ENCODE measurements at regions not wholly inside any gene's neighbourhood (a gene's known extent, or its start where the extent isn't known, plus 50 kb on each side); places are given as distances from the start of the nearest gene placed in this dataset.
A peak's percentile ranks its signal among the peaks of the same experiment; 100 is the strongest.
"Not testable (repeated sequence)": the region's sequence is repeated elsewhere in the genome, so short reads cannot be mapped to it uniquely, and the experiment has no call there.

DNA sequence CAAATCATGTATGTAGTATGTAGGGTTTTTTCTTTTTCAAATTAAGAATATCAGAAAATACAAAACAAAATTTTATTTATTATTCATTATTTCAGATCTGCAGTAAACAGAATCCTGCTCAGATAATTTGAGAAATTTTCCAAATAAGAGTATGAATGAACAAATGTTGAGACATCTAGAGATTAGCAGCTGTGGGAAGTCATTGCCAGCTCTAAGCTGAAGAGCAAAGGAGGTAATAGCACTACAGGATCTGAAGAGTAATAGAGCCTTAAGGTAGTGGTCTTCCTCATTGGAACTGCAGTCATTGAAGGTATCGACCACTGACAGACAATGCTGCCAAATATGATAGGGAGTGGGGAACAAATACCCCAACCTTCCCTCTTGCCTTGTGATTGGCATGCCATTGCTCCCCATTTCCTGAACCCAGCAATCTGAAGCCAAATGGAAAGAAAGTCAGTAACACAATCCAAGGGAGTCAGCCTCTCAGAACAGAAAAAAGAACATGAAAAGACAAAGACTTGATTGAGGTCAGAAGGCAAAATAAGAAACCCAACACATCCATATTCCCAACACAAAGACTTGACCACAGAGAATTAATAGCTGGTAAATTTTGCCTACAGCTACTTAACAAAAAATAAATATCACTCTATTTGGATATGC lies 963.4 kb upstream of the ADAMTS5 start:
- H3K4me2 ChIP-seq (replicated peaks; ENCODE audit: extremely low read depth, low read length, poor library complexity, severe bottlenecking); H3K9ac ChIP-seq (ENCODE audit: insufficient read depth, low read length, poor library complexity, severe bottlenecking); H3K4me1 ChIP-seq (ENCODE audit: control insufficient read depth in 1 of 2, insufficient read depth in 2 of 2, low read length in 2 of 2); intact Hi-C loops (cut with micrococcal nuclease); H3K36me3 Mint-ChIP-seq; H3K27ac ChIP-seq (ENCODE audit: low read depth in 1 of 2, low read length in 2 of 2); H3K27me3 Mint-ChIP-seq (ENCODE audit: low read depth in 3 of 3); H3K4me3 Mint-ChIP-seq; H3K4me1 Mint-ChIP-seq; H3K27me3 ChIP-seq (ENCODE audit: control insufficient read depth in 2 of 2, insufficient read depth in 2 of 2, low read length in 2 of 2); H3K4me3 ChIP-seq (replicated peaks in 1 of 3; ENCODE audit: low read depth in 2 of 3, low read length in 3 of 3); H3K79me2 ChIP-seq (ENCODE audit: insufficient read depth, low read length); H3K9me3 ChIP-seq (replicated peaks in 1 of 2; ENCODE audit: control insufficient read depth in 1 of 2, insufficient read depth in 1 of 2, low read length in 2 of 2); H3K27ac Mint-ChIP-seq; H2AFZ ChIP-seq (ENCODE audit: insufficient read depth, low read depth, low read length, poor library complexity, severe bottlenecking); H3K36me3 ChIP-seq (replicated peaks in 1 of 2; ENCODE audit: control insufficient read depth in 1 of 2, insufficient read depth in 2 of 2, low read length in 2 of 2); H4K20me1 ChIP-seq (ENCODE audit: insufficient read depth, low read length); DNase-seq: not testable (repeated sequence)
- WGBS (ENCODE audit: insufficient coverage) = no CpG with 5 or more reads among the region's 1 CpG
- peaks cover 3 to 13% (median 5%) of the 10 kb centered on the region in 7 donors for H3K9me3 Mint-ChIP-seq

DNA sequence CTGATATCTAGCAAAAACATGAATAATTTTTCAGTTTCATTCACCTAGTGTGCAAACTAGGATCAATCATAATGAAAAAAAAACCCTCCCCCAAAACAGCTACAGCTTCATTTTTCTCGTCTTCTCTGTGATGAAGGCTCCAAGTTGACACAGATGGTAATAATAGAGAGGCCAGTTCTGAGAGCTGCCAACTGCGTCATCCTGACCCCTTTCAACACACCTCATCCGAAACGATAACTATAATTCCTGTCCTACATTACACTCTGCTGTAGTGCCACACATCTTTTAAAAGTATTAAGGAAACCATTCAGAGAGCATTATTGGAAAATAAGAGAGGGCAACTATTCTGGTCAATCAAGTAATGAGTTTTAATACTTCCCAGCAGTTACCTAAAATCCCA lies 962.3 kb upstream of the ADAMTS5 start:
- H3K9me3 Mint-ChIP-seq = peaks cover 3 to 13% (median 5%) of the 10 kb centered on the region in 7 donors
- DNase-seq; H3K9ac ChIP-seq (ENCODE audit: insufficient read depth, low read length, poor library complexity, severe bottlenecking); H3K27me3 ChIP-seq (ENCODE audit: control insufficient read depth in 2 of 2, insufficient read depth in 2 of 2, low read length in 2 of 2); H3K27ac ChIP-seq (ENCODE audit: low read depth in 1 of 2, low read length in 2 of 2); H3K36me3 Mint-ChIP-seq; H3K4me3 ChIP-seq (replicated peaks in 1 of 3; ENCODE audit: low read depth in 2 of 3, low read length in 3 of 3); H3K4me2 ChIP-seq (replicated peaks; ENCODE audit: extremely low read depth, low read length, poor library complexity, severe bottlenecking); H2AFZ ChIP-seq (ENCODE audit: insufficient read depth, low read depth, low read length, poor library complexity, severe bottlenecking); H4K20me1 ChIP-seq (ENCODE audit: insufficient read depth, low read length); H3K4me1 Mint-ChIP-seq; H3K4me1 ChIP-seq (ENCODE audit: control insufficient read depth in 1 of 2, insufficient read depth in 2 of 2, low read length in 2 of 2); H3K9me3 ChIP-seq (replicated peaks in 1 of 2; ENCODE audit: control insufficient read depth in 1 of 2, insufficient read depth in 1 of 2, low read length in 2 of 2); H3K36me3 ChIP-seq (replicated peaks in 1 of 2; ENCODE audit: control insufficient read depth in 1 of 2, insufficient read depth in 2 of 2, low read length in 2 of 2); intact Hi-C loops (cut with micrococcal nuclease); H3K27ac Mint-ChIP-seq; H3K4me3 Mint-ChIP-seq; H3K79me2 ChIP-seq (ENCODE audit: insufficient read depth, low read length); H3K27me3 Mint-ChIP-seq (ENCODE audit: low read depth in 3 of 3): not testable (repeated sequence)
- WGBS (ENCODE audit: insufficient coverage) = no CpG with 5 or more reads among the region's 4 CpGs

DNA sequence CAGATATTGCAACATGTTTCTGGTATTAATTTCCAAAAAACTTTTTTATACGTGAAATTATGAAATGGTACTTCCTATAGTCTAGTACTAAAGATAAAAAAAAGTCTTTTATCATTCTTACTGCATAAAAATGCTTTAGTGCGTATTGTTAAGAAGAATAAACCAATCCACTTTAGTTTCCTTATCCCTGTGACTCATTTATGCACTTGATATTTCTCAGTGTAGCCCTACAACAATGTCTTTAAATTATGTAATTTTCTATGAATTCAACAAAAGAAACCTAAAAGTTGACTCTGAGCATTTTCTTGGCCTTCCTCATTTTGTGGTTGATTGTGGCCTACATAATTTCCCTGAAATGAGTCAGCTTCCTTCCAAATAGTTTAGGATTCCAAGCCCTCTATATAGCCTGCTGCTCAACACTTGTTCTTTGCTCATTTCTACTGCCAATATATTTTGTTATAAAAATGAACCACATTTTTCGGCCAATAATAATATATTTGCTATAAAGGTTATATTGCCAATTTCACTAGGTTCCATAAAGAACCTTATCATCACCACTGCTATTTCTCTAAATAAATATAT lies 961.7 kb upstream of the ADAMTS5 start:
- no CpG with 5 or more reads among the region's 3 CpGs for WGBS (ENCODE audit: insufficient coverage)

DNA sequence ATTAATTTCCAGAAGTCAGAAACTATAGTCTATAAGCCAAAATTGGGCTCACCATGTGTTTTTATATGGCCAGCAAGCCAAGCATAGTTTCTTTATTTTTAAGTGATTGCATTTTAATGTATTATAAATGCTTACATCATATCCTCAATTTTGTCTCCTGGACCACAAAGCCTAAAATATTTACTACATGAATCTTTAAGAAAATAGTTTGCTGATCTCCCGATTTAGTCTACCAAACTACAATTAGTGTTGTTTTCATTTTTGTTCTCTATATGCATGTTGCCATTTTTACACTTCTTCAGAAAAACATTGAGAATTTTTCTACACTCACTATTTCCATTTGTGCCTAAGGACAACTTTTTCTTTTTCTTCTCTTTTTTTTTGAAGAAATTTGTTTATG lies 954.5 kb upstream of the ADAMTS5 start:
- H3K9me3 ChIP-seq (replicated peaks in 1 of 2; ENCODE audit: control insufficient read depth in 1 of 2, insufficient read depth in 1 of 2, low read length in 2 of 2); H3K4me2 ChIP-seq (replicated peaks; ENCODE audit: extremely low read depth, low read length, poor library complexity, severe bottlenecking); H3K27ac ChIP-seq (ENCODE audit: low read depth in 1 of 2, low read length in 2 of 2); H2AFZ ChIP-seq (ENCODE audit: insufficient read depth, low read depth, low read length, poor library complexity, severe bottlenecking); H4K20me1 ChIP-seq (ENCODE audit: insufficient read depth, low read length); H3K27me3 ChIP-seq (ENCODE audit: control insufficient read depth in 2 of 2, insufficient read depth in 2 of 2, low read length in 2 of 2); H3K36me3 Mint-ChIP-seq; H3K4me1 Mint-ChIP-seq; H3K4me3 ChIP-seq (replicated peaks in 1 of 3; ENCODE audit: low read depth in 2 of 3, low read length in 3 of 3); intact Hi-C loops (cut with micrococcal nuclease); H3K9ac ChIP-seq (ENCODE audit: insufficient read depth, low read length, poor library complexity, severe bottlenecking); H3K36me3 ChIP-seq (replicated peaks in 1 of 2; ENCODE audit: control insufficient read depth in 1 of 2, insufficient read depth in 2 of 2, low read length in 2 of 2); H3K27me3 Mint-ChIP-seq (ENCODE audit: low read depth in 3 of 3); DNase-seq; H3K4me3 Mint-ChIP-seq; H3K4me1 ChIP-seq (ENCODE audit: control insufficient read depth in 1 of 2, insufficient read depth in 2 of 2, low read length in 2 of 2); H3K27ac Mint-ChIP-seq; H3K79me2 ChIP-seq (ENCODE audit: insufficient read depth, low read length): not testable (repeated sequence)
- H3K9me3 Mint-ChIP-seq = peaks cover 3 to 12% (median 6%) of the 10 kb centered on the region in 7 donors
- no CpG with 5 or more reads among the region's 1 CpG for WGBS (ENCODE audit: insufficient coverage)

More for the DNA sequence above, 961.7 kb upstream of the ADAMTS5 start:
- intact Hi-C loops (cut with micrococcal nuclease); H3K4me3 Mint-ChIP-seq; H3K79me2 ChIP-seq (ENCODE audit: insufficient read depth, low read length); H3K27me3 ChIP-seq (ENCODE audit: control insufficient read depth in 2 of 2, insufficient read depth in 2 of 2, low read length in 2 of 2); H3K4me2 ChIP-seq (replicated peaks; ENCODE audit: extremely low read depth, low read length, poor library complexity, severe bottlenecking); H3K27ac Mint-ChIP-seq; H3K27ac ChIP-seq (ENCODE audit: low read depth in 1 of 2, low read length in 2 of 2); H3K9me3 ChIP-seq (replicated peaks in 1 of 2; ENCODE audit: control insufficient read depth in 1 of 2, insufficient read depth in 1 of 2, low read length in 2 of 2); H3K9ac ChIP-seq (ENCODE audit: insufficient read depth, low read length, poor library complexity, severe bottlenecking); H2AFZ ChIP-seq (ENCODE audit: insufficient read depth, low read depth, low read length, poor library complexity, severe bottlenecking); H3K4me3 ChIP-seq (replicated peaks in 1 of 3; ENCODE audit: low read depth in 2 of 3, low read length in 3 of 3); H3K4me1 Mint-ChIP-seq; H3K4me1 ChIP-seq (ENCODE audit: control insufficient read depth in 1 of 2, insufficient read depth in 2 of 2, low read length in 2 of 2); H4K20me1 ChIP-seq (ENCODE audit: insufficient read depth, low read length); H3K27me3 Mint-ChIP-seq (ENCODE audit: low read depth in 3 of 3); H3K36me3 Mint-ChIP-seq; H3K36me3 ChIP-seq (replicated peaks in 1 of 2; ENCODE audit: control insufficient read depth in 1 of 2, insufficient read depth in 2 of 2, low read length in 2 of 2): not testable (repeated sequence)
- H3K9me3 Mint-ChIP-seq = peaks cover 3 to 13% (median 6%) of the 10 kb centered on the region in 7 donors
- DNase-seq = peak in 1 of 3 donors; percentile 54
